BJ (cell line): ENCODE measurements at regions not wholly inside any gene's neighbourhood (a gene's known extent, or its start where the extent isn't known, plus 50 kb on each side); places are given as distances from the start of the nearest gene placed in this dataset.

ENCODE experiments used
- CTCF ChIA-PET: fragments of 350-600 bp; formaldehyde crosslinking; extraction: SDS; loops from one replicate; lab custom pipeline; 2021; ENCODE audit warnings: antibody characterized with exemption, inconsistent platforms; lab: Yijun Ruan, JAX
- POLR2A ChIA-PET: fragments of 300-600 bp; sonication (Branson Sonifier 250); formaldehyde crosslinking; extraction: SDS; loops from one replicate; lab custom pipeline; 2021; ENCODE audit warnings: antibody characterized with exemption; lab: Charles Lee
- DNase-seq: peaks from one replicate; pipeline ENCODE4 v3.0.0-alpha.2; 2011; ENCODE audit warnings: low read depth
- H3K27me3 ChIP-seq: 2 replicates; pipeline ENCODE4 v1.6.0; 2011; ENCODE audit warnings: low read length; ENCODE audit not compliant: control insufficient read depth, insufficient read depth
- H3K36me3 ChIP-seq: 2 replicates; pipeline ENCODE4 v1.5.1; 2011; ENCODE audit warnings: low read length; ENCODE audit not compliant: control insufficient read depth, insufficient read depth
- H3K4me3 ChIP-seq: 2 replicates; pipeline ENCODE4 v1.5.1; 2011; ENCODE audit warnings: low read depth, mild to moderate bottlenecking, control low read depth, low read length
- TF ChIP-seq, protein P1 (sequence below): IDR thresholded peaks from 2 replicates; pipeline ENCODE4 v1.5.1; 2011; ENCODE audit warnings: low read depth, mild to moderate bottlenecking, control low read depth, inconsistent platforms, low read length, moderate library complexity; ENCODE audit not compliant: insufficient read depth

DNA sequence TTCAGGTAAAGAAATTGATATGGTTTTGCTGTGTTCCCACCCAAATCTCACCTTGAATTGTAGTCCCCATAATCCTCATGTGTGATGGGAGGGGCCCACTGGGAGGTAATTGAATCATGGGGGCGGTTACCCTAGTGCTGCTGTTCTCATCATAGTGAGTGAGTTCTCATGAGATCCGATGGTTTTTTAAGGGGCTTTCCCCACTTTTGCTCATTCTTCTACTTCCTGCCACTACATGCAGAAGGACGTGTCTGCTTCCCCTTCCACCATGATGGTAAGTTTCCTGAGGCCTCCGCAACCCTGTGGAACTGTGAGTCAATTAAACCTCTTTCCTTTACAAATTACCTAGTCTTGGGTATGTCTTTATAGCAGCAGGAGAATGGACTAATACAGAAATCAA, 69.3 kb downstream of the MIS18A start:
- Histone ChIP-seq H3K36me3 (no peaks in the 10 kb centered on the region), H3K4me3 (no peak overlapping the region), H3K27me3 (no peaks in the 10 kb centered on the region; the same call in 1 of the 2 replicates)
- ChIA-PET CTCF (no interaction called here), POLR2A (no interaction called here)
- no peak for DNase-seq
- TF ChIP-seq, protein P1, sequence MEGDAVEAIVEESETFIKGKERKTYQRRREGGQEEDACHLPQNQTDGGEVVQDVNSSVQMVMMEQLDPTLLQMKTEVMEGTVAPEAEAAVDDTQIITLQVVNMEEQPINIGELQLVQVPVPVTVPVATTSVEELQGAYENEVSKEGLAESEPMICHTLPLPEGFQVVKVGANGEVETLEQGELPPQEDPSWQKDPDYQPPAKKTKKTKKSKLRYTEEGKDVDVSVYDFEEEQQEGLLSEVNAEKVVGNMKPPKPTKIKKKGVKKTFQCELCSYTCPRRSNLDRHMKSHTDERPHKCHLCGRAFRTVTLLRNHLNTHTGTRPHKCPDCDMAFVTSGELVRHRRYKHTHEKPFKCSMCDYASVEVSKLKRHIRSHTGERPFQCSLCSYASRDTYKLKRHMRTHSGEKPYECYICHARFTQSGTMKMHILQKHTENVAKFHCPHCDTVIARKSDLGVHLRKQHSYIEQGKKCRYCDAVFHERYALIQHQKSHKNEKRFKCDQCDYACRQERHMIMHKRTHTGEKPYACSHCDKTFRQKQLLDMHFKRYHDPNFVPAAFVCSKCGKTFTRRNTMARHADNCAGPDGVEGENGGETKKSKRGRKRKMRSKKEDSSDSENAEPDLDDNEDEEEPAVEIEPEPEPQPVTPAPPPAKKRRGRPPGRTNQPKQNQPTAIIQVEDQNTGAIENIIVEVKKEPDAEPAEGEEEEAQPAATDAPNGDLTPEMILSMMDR: no peak

DNA sequence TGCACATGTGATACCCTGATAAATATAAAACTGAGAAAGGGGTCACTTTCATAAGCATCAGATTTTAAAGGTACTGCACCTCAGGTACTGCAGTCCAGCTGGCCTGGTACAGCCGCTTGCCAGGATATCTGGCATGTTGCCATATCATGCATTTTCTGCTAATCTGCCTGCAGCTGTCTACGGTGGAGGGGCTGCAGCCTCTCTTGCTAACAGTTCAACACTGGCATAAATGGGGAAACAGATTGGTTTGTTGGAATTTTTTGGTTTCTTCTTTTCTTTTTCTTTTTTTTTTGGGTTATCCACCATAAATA, 71.5 kb downstream of the MIS18A start:
- CTCF ChIA-PET: interaction anchor here (0.7 kb wide), 1 partner anchor 12 kb away, joined by 3 read pairs; no protein-coding TSS in a partner anchor
- no peak for DNase-seq
- no peaks in the 10 kb centered on the region; the same call in 1 of the 2 replicates for H3K27me3 ChIP-seq
- TF ChIP-seq, protein P1: no peak
- POLR2A ChIA-PET: no interaction called here
- H3K4me3 ChIP-seq: no peak overlapping the region
- no peaks in the 10 kb centered on the region for H3K36me3 ChIP-seq

DNA sequence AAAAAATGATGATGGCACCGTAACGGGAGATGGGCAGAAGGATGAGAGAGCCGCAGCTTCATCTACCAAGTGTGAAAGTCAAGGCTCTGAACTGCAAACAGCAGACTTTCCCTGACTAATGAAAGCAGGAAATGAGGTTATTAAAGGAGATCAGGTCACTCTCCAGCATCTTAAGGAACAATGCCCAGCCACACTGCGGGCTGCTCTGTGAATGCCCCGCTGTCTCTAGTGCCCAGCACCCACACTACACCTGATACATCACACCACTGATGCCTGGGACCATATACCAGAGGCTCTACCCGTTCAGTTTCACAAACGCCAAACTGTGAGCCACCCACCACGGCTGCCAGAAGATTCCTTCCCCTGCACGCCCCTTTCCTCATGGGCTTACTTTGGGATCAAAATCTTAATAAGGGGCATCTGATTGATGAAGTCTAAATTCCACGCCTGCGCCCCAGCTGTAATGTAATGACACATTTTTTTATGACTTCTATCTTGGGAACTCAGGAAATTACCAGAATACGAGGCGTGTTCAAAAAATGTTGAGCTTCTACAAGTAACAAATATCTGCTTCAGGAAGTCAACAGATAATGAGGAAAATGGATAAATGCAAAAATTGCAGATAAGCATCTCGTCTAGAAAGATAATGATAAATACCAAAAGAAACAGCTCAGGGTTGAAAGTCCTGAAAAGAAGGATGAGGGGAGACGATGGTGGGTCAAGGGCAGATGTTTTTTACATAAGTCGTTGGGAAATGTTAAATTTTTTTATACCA, 72.0 kb downstream of the MIS18A start:
- TF ChIP-seq, protein P1: no peak
- POLR2A ChIA-PET: no interaction called here
- H3K4me3 ChIP-seq: no peak overlapping the region
- no peak for DNase-seq
- no peaks in the 10 kb centered on the region for H3K36me3 ChIP-seq
- H3K27me3 ChIP-seq: no peaks in the 10 kb centered on the region; the same call in 1 of the 2 replicates
- CTCF ChIA-PET: interaction anchor here (0.7 kb wide), 1 partner anchor 13 kb away, joined by 3 read pairs; no protein-coding TSS in a partner anchor

DNA sequence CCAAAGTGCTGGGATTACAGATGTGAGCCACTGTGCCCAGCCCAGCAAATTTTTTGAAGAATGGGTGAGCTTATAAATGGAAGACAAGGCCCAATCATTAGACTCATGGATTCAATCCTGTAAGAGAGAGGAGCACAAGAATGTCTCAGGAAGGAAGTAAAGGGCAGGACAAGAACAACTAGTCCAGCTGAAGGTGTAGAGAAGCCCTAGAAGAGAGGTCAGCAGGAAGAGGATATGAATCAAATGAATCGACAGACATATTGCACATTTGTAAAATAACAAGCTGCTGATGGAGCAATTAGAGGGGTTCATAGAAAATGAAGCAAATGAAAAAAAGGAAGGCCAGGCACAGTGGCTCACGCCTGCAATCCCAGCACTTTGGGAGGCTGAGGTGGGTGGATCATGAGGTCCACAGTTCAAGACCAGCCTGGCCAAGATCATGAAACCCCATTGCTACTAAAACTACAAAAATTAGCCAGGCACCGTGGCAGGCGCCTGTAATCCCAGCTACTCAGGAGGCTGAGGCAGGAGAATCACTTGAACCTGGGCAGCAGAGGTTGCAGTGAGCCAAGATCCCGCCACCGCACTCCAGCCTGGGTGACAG, 74.9 kb downstream of the MIS18A start:
- Histone ChIP-seq H3K4me3 (no peak overlapping the region), H3K36me3 (no peaks in the 10 kb centered on the region), H3K27me3 (no peaks in the 10 kb centered on the region)
- CTCF ChIA-PET: no interaction called here
- POLR2A ChIA-PET: no interaction called here
- TF ChIP-seq, protein P1: no peak
- DNase-seq: no peak

DNA sequence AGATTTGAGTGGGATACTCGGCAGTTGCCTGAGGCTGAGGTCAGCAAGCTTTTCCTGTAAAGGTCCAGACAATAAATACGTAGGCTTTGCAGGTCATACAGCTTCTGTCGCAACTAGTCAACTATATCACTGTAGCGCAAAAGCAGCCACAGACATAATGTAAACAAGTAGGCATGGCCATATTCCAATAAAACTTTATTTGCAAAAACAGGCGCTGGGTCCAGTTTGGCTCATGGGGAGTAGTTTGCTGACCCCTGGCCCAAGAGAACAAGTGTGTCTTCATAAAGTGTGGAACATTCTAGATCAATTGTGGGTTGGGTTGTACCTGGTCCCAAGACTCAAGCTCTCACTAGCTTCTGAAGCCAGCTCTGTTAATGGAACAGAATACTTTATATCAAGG, 78.8 kb downstream of the MIS18A start:
- H3K4me3 ChIP-seq: no peak overlapping the region
- CTCF ChIA-PET: interaction anchor here (0.6 kb wide), 1 partner anchor 333 kb away, joined by 3 read pairs; no protein-coding TSS in a partner anchor
- DNase-seq: no peak
- POLR2A ChIA-PET: no interaction called here
- no peaks in the 10 kb centered on the region for H3K36me3 ChIP-seq
- no peaks in the 10 kb centered on the region for H3K27me3 ChIP-seq
- TF ChIP-seq, protein P1: no peak
